ENCODE measurements at regions not wholly inside any gene's neighbourhood (a gene's known extent, or its start where the extent isn't known, plus 50 kb on each side); places are given as distances from the start of the nearest gene placed in this dataset.

- ATAC-seq (no peak), FAIRE-seq (no peak), DNase-seq (ENCODE audit: low spot score) (no peak)
- TF ChIP-seq ZBTB39 (CRISPR knock-in tag; IDR thresholded peaks at IDR 0.05) (no peak), ZNF768 (CRISPR knock-in tag; IDR thresholded peaks at IDR 0.05) (no peak), TCF7 (IDR thresholded peaks at IDR 0.05; ENCODE audit: low read depth) (no peak)
- Histone ChIP-seq H3K4me3 (replicated peaks in 1 of 3; ENCODE audit: insufficient read depth in 1 of 3, low read depth in 2 of 3, low read length in 3 of 3) (no peak overlapping the region), H3K27ac (ENCODE audit: extremely low read length, insufficient read depth, low read length) (no peak overlapping the region), H3K36me3 (replicated peaks in 1 of 2; ENCODE audit: control insufficient read depth in 1 of 2, insufficient read depth in 2 of 2, low read length in 2 of 2) (no peaks in the 10 kb centered on the region), H3K9ac (ENCODE audit: insufficient read depth, low read depth, low read length) (no peak overlapping the region), H3K79me2 (ENCODE audit: insufficient read depth, low read length) (no peaks in the 10 kb centered on the region), H3K4me1 (ENCODE audit: insufficient read depth, low read length) (no peaks in the 10 kb centered on the region), H3K4me2 (ENCODE audit: low read depth, low read length) (no peak overlapping the region), H3K27me3 (ENCODE audit: control insufficient read depth in 1 of 2, insufficient read depth in 2 of 2, low read length in 2 of 2) (no peaks in the 10 kb centered on the region), H4K20me1 (ENCODE audit: insufficient read depth, low read length) (no peaks in the 10 kb centered on the region), H2AFZ (ENCODE audit: low read length) (no peak overlapping the region), H3K9me3 (ENCODE audit: low read length) (no peaks in the 10 kb centered on the region)
- intact Hi-C loops (cut with micrococcal nuclease; ENCODE audit: unreplicated experiment): loop anchor here (1.0 kb wide), 1 partner anchor 11 kb away; no protein-coding TSS in a partner anchor
- ChIA-PET CTCF (ENCODE audit: low intra/inter-chr PET ratio, low total read pairs) (no interaction called here), POLR2A (no interaction called here)
- no TSS peak for BruUV-seq (replicated peaks)
- in situ Hi-C loops (cut with HindIII; ENCODE audit: extremely low pct_ligation_motif_present, low pct_unique_long_range_greater_than_20kb): loop anchor here (25.0 kb wide), 1 partner anchor 1661 kb away; no protein-coding TSS in a partner anchor
Observed at GRCh38 chr3:21898316-21898715, 147.3 kb upstream of the ZNF385D start.

GRCh38 chr3:21901484-21901883 is 150.5 kb upstream of the ZNF385D start:
- H3K27me3 ChIP-seq (ENCODE audit: control insufficient read depth in 1 of 2, insufficient read depth in 2 of 2, low read length in 2 of 2): no peaks in the 10 kb centered on the region
- ChIA-PET POLR2A (no interaction called here), CTCF (ENCODE audit: low intra/inter-chr PET ratio, low total read pairs) (no interaction called here)
- intact Hi-C loops (cut with micrococcal nuclease; ENCODE audit: unreplicated experiment): no loop called here
- no peaks in the 10 kb centered on the region for H4K20me1 ChIP-seq (ENCODE audit: insufficient read depth, low read length)
- H2AFZ ChIP-seq (ENCODE audit: low read length): no peak overlapping the region
- no peaks in the 10 kb centered on the region for H3K4me1 ChIP-seq (ENCODE audit: insufficient read depth, low read length)
- no peak overlapping the region for H3K9ac ChIP-seq (ENCODE audit: insufficient read depth, low read depth, low read length)
- no TSS peak for BruUV-seq (replicated peaks)
- no peaks in the 10 kb centered on the region for H3K9me3 ChIP-seq (ENCODE audit: low read length)
- DNase-seq (ENCODE audit: low spot score) (no peak), FAIRE-seq (no peak), ATAC-seq (no peak)
- WGBS (ENCODE audit: low lambda C conversion rate): 0% methylated on average over 4 of the region's 4 CpGs
- H3K4me2 ChIP-seq (ENCODE audit: low read depth, low read length): no peak overlapping the region
- in situ Hi-C loops (cut with HindIII; ENCODE audit: extremely low pct_ligation_motif_present, low pct_unique_long_range_greater_than_20kb): no loop called here
- H3K27ac ChIP-seq (ENCODE audit: extremely low read length, insufficient read depth, low read length): no peak overlapping the region
- H3K4me3 ChIP-seq (replicated peaks in 1 of 3; ENCODE audit: insufficient read depth in 1 of 3, low read depth in 2 of 3, low read length in 3 of 3): no peak overlapping the region
- no peaks in the 10 kb centered on the region for H3K79me2 ChIP-seq (ENCODE audit: insufficient read depth, low read length)
- H3K36me3 ChIP-seq (replicated peaks in 1 of 2; ENCODE audit: control insufficient read depth in 1 of 2, insufficient read depth in 2 of 2, low read length in 2 of 2): no peaks in the 10 kb centered on the region
- TF ChIP-seq IRF2 (CRISPR knock-in tag; IDR thresholded peaks at IDR 0.05): no peak
- TF ChIP-seq SNRNP70 (IDR thresholded peaks at IDR 0.05; ENCODE audit: low read depth, low read length): no peak
- no peak for TF ChIP-seq ZNF841 (CRISPR knock-in tag; IDR thresholded peaks at IDR 0.05; ENCODE audit: borderline replicate concordance)
- no peak for TF ChIP-seq ZFP82 (CRISPR knock-in tag; IDR thresholded peaks at IDR 0.05; ENCODE audit: borderline replicate concordance)
- TF ChIP-seq, protein P1, sequence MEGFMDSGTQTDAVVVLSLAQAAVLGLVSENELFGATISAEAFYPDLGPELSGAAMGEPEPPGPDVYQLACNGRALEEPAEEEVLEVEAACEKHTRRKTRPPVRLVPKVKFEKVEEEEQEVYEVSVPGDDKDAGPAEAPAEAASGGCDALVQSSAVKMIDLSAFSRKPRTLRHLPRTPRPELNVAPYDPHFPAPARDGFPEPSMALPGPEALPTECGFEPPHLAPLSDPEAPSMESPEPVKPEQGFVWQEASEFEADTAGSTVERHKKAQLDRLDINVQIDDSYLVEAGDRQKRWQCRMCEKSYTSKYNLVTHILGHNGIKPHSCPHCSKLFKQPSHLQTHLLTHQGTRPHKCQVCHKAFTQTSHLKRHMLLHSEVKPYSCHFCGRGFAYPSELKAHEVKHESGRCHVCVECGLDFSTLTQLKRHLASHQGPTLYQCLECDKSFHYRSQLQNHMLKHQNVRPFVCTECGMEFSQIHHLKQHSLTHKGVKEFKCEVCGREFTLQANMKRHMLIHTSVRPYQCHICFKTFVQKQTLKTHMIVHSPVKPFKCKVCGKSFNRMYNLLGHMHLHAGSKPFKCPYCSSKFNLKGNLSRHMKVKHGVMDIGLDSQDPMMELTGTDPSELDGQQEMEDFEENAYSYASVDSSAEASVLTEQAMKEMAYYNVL (CRISPR knock-in tag; IDR thresholded peaks at IDR 0.05; ENCODE audit: borderline replicate concordance): no peak
- TF ChIP-seq TCF7 (IDR thresholded peaks at IDR 0.05; ENCODE audit: low read depth): no peak
- no peak for TF ChIP-seq RXRB (CRISPR knock-in tag; IDR thresholded peaks at IDR 0.05; ENCODE audit: borderline replicate concordance)
- no peak for TF ChIP-seq ZNF207 (IDR thresholded peaks at IDR 0.05; ENCODE audit: borderline replicate concordance)
- TF ChIP-seq ZFP1 (CRISPR knock-in tag; IDR thresholded peaks at IDR 0.05): no peak
- no peak for TF ChIP-seq ZNF451 (CRISPR knock-in tag; IDR thresholded peaks at IDR 0.05)
- TF ChIP-seq ZNF331 (CRISPR knock-in tag; IDR thresholded peaks at IDR 0.05): no peak
- TF ChIP-seq NR2F2 (IDR thresholded peaks at IDR 0.05; ENCODE audit: borderline replicate concordance, low read depth): no peak
- TF ChIP-seq ZNF558 (CRISPR knock-in tag; IDR thresholded peaks at IDR 0.05; ENCODE audit: borderline replicate concordance): no peak
- TF ChIP-seq MIER3 (CRISPR knock-in tag; IDR thresholded peaks at IDR 0.05; ENCODE audit: borderline replicate concordance): no peak
- TF ChIP-seq TCF12 (IDR thresholded peaks at IDR 0.05): no peak
- no peak for TF ChIP-seq TCF12 (CRISPR knock-in tag; IDR thresholded peaks at IDR 0.05)

Measured in HepG2 (cell line).